NOMO-1 treated with dmso at 0.1 percent for 144 hours (cell line): ENCODE measurements at regions not wholly inside any gene's neighbourhood (a gene's known extent, or its start where the extent isn't known, plus 50 kb on each side); places are given as distances from the start of the nearest gene placed in this dataset.
"Not testable (repeated sequence)": the region's sequence is repeated elsewhere in the genome, so short reads cannot be mapped to it uniquely, and the experiment has no call there.

Experiments
- DNase-seq: peaks from one replicate; lab custom pipeline; 2025; ENCODE audit not compliant: unreplicated experiment; lab: John Stamatoyannopoulos, UW

GRCh38 chr2:7368211-7368610, 451.0 kb downstream of the RNF144A start:
- no peak for DNase-seq

DNA sequence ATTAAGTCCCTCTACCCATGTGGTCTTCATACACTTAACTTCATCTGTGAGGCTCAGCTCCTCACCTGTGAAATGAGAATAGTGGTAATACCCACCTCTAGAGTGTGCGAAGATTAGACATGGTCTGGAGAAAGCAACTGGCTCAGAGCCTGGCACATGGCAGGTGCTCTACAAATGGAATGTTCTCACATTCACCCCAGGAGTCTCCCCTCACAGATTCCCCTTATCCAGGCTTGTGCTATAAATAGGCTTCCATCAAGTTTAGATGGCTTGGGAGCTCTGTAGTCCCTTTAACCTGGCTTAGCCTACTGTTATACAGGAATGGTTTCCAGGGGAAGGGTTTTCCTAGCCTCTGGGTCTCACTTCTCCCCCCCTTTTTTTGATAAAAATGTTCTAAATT, 455.9 kb downstream of the RNF144A start:
- no peak for DNase-seq

DNA sequence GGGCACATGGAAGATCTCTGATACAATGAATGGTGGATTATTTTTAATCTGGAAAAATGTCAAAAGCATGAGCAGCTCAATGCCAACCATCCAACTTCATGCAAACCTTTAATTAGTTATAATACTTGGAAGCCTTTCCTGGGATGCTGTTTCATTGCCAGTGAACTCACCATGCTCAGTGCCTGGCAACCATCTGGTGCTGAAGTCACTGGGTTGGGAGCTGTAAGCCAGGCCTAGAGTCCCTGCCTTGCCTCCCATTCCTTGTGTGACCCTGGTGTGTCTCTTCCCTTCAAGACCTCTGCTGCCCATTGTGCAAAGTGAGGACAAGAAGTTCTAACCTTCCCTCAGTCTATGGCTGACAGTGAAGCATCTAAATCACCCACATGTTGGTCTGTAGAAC, 458.7 kb downstream of the RNF144A start:
- DNase-seq: no peak

DNA sequence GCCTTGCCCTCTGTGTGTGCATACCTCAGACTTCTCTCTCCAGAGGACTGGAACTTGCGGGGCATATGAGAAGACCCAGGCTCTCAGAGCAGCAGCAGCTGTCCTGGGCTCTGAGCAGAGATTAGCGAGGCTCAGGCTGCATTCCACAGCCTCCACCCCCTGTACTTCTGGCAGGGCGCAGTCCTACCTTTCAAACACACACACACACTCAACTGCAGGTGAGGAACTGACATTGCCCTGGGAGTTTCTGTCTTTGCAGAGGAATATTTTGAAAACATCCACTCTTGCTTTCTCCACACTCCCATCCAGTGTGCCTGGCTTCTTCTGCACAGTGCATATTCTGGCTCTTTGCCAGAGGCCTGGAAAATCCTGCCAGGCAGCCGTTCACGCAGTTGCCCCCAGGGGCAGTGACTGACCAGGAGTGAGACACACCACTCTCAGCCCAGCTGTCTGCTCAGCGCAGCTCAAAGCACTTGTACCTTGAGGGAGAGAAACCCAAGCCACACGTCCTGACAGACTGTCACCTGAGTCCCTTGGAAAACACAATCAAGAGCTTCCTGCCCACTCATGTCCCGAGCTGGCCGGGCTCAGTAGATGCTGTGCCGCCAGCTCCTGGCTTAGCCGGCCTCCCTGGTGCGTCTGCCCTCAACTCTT, 460.8 kb downstream of the RNF144A start:
- DNase-seq: no peak

DNA sequence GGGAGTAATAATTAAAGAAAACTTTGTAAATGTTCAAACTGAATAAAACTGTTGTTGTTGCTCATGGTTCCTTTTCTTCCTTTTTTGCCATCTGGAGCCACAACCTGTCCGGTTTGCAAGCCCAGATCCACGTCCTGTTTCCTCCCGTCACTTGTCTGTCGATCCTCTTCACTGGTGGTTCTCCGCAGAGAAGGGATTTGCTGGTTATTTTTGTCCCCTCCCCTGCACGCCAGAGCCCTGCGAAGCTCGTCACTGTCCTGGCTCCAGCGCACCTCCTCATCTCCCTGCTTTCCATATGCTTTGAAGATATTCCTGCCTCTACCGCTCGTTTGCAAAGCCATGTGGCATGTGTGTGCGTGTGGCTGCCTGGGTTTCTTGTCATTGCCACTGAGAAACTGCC, 461.4 kb downstream of the RNF144A start:
- no peak for DNase-seq

DNA sequence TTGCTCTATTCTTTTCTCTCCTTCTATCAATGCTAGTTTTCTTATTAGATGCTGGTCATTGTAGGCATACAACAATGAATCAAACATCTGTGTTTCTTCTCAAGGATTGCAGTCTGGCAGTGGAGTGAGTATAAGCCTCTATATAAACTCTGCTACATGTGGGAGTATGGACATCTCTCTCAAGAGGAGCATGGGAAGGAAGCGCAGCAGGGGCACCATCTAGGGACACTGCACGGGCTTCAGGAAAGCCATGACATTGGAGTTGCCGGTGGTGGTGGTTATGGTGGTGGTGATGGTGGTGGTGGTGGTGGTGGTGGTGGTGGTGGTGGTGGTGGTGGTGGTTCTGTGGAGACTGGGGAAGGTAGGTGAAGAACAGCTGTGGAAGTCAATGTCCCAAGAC, 462.6 kb downstream of the RNF144A start:
- DNase-seq: no peak

DNA sequence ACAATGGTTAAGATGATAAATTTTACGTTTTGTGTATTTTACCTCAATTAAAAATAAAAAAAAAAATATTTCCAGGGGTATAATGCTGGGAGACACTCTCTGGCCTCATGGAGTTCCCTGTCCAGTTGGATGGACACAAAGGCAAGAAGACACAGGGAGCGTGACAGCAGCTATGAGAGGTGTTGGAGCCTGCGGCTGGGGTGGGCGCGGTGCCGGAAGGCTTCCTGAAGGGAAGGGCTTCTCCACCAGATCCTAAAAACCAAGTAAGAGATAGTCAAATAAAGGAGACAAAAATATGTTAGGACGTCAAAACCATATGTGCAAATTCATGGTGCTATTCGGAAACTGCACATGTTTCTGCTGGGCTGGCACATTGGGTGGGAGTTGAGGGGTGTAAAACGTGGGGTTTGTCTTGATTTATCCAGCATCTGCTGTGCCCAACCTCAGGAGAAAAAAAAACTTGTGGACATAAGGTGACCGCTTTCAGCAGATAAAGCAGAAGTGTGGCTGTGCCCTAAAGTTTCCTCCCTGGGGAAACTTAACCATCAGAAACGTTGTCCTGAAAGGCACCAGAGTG, 467.6 kb downstream of the RNF144A start:
- no peak for DNase-seq

DNA sequence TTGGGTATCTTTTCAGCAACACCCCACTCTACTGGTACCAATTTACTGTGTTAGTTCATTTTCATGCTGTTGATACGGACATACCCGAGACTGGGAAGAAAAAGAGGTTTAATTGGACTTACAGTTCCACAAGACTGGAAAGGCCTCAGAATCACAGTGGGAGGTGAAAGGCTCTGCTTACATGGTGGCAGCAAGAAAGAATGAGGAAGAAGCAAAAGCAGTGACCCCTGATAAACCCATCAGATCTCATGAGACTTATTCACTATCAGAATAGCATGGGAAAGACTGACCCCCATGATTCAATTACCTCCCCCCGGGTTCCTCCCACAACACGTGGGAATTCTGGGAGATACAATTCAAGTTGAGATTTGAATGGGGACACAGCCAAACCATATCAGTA, 473.1 kb downstream of the RNF144A start:
- not testable (repeated sequence) for DNase-seq

- no peak for DNase-seq
Observed at GRCh38 chr2:7392076-7392787, 475.0 kb downstream of the RNF144A start.

DNA sequence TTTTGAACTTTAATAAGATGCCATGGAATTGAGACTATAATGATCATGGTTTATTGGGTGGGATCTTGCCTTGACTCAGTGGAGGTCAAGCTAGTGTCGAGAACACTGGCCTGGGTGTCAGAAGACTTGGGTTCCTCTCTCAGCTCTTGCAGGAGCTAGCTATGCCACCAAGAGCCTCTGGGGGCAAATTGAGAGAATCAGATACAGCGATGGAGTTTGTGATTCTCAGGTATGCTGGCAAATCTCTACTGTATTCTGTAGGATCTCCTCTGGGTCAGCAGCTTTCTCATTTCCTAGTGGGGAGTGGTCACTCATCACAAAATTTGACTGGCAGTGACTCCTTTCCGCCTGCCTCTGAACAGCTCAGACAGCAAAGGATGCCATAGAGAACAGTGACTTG, 477.0 kb downstream of the RNF144A start:
- no peak for DNase-seq

DNA sequence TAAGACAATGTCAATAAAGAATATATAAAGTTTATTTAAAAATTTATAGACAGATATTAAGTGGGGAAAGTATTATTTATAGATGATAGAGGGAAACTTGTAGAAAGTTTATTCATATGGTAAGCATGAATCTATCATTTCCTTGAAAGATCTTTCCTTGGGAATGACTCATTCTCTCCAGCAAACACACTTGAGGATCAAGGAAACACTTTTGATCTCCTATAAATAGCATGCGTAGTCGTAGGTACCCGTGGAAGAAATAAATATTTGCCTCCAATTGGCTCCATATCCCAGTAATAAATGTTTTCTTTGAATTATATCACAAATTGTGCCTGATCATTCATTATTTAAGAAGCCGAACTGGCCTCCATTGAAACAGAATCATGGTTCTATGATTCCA, 483.4 kb downstream of the RNF144A start:
- DNase-seq: no peak

GRCh38 chr2:7403092-7403775, 486.0 kb downstream of the RNF144A start:
- DNase-seq: no peak

GRCh38 chr2:7405861-7406715, 488.9 kb downstream of the RNF144A start:
- no peak for DNase-seq

DNA sequence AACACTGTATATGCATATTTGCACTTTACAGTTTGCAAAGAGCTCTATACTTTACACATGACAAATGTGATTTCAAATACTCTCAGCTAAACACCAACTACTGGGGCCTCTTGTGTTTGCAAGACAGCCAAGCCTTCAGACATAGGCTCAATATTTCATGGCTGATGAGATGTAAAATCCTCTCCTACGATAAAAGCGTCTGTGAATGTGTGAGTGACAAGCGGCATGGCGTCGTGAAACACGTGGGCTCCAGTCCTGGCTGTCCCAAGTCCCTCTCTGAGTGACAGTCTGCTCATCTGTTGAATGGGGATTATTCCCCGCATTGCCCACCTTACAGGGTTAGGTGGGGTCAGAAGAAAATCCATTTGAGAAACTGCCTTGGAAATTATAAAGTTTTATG, 489.8 kb downstream of the RNF144A start:
- DNase-seq: no peak

DNA sequence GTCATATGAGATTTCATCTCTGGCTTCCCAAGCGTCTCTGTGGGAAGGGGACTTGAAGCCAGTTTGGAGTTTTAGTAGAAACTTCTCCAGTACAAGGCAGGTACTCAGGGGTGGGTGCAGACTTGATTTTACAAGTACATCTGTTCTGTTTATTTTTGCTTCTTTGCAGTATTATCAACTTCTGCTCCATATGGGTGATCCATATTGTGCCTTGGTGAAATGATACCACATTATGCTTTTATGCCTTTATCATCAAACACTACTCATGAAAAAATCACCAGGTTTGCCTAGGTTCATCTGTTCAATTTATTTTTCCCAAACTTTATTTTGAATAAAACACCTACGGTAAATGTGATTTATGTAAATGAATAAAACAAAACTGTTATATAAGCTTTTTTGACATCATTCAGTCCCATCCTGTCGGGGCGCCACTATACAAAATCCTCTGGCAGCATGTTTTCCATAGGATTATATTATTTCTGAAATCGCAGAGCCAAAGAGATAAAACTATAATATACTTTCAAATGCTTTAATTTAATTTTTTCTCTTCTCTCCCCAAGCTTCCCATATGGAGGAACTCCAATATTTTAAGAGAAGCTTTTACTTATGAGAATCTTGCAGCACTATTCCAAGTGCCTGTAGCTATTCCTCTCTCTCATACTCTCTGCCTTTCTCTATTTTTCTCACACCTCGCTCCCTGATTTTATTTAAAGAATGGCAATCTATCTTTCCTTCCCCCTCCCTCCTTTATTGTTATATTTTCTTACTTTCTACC, 490.9 kb downstream of the RNF144A start:
- no peak for DNase-seq

DNA sequence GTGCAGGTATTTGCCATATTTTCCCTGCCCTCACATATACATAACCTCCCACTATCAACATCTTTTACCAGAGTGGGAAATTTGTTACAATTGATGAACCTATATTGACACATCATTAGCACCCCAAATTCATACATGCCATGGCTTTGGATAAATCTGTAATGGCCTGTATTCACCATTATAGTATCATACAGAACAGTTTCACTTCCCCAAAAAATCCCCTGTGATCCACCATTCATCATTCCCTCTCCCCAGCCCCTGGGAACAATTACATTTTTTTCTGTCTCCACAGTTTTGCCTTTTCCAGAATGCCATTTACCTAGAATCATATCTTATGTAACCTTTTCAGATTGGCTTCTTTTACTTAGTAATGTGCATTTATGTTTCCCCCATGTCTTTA, 494.5 kb downstream of the RNF144A start:
- no peak for DNase-seq

- DNase-seq: no peak
Observed at GRCh38 chr2:7417845-7418742, 500.9 kb downstream of the RNF144A start.

- DNase-seq: peak; percentile 11
Observed at GRCh38 chr2:7419186-7419585, 502.0 kb downstream of the RNF144A start.

DNA sequence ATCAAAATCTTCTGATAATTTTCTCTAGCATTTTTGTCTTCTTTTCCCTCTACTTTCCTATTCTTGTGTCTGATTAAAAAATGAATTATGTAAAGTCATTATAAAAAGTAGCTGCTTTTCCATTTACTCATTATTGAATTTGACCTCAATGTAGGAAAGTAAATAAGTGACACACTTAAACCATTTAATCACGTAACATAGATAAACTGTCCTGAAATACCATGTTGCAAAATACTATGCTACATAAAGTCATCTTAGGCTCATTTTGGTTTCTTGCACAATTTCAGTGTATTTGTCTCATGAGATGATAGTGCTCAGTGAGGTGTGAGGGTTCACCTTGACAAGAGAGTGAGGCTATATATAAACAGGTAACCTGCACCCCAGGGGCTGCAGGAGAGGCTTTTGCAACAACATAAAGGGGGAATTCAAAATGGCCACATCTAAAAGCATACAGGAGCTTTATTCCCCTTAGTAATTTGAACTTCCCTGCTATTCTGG, 502.7 kb downstream of the RNF144A start:
- no peak for DNase-seq
